ENCODE measurements at regions not wholly inside any gene's neighbourhood (a gene's known extent, or its start where the extent isn't known, plus 50 kb on each side); places are given as distances from the start of the nearest gene placed in this dataset.
A peak's percentile ranks its signal among the peaks of the same experiment; 100 is the strongest.

DNA sequence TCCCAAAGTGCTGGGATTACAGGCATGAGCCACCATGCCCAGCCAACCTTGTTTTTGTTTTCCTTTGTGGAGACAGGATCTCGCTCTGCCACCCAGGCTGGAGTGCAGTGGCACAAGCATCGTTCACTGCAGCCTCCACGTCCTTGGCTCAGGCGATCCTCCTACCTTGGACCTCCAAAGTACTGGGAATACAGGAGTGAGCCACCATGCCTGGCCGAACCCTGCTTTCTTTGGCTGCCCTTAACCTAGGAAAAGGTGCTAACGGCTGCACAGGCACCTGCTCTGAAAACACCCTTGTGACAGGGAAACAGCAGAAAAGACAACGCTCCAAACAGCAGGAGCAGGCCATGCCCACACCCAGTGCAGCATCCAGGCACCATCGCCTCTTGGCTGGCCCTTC lies 71.9 kb downstream of the OAT start:
- no peak for DNase-seq (ENCODE audit: low read depth in 2 of 2)

- no peak for DNase-seq (ENCODE audit: low read depth in 2 of 2)
These were observed 73.2 kb downstream of the OAT start for GRCh38 chr10:124345521-124345920.

- no peak for DNase-seq (ENCODE audit: low read depth in 2 of 2)
These were observed 73.8 kb downstream of the OAT start for GRCh38 chr10:124344931-124345330.

GRCh38 chr10:124344266-124344590 lies 74.5 kb downstream of the OAT start:
- no peak for DNase-seq (ENCODE audit: low read depth in 2 of 2)

- DNase-seq (ENCODE audit: low read depth in 2 of 2), result no peak
These were observed 75.1 kb downstream of the OAT start for GRCh38 chr10:124343351-124344265.

GRCh38 chr10:124342821-124343170 lies 75.9 kb downstream of the OAT start:
- DNase-seq (ENCODE audit: low read depth in 2 of 2), result no peak

- no peak for DNase-seq (ENCODE audit: low read depth in 2 of 2)
These were observed 76.4 kb downstream of the OAT start for GRCh38 chr10:124342136-124342820.

DNA sequence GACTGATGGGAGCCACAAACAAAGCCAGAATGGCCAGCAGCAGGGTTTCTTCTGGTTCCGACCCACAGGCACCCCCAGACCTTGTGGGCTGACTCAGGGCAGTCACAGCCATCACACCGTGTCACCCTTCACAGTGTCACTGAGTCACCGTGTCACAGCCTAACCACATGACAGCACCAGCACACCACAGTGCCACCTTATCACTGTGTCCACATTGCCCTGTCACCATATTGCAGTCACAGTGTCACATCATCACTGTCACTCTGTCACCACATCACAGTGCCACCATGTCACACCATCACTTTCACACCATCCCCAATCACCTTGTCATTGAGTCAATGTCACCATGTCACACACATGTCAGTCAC lies 77.0 kb downstream of the OAT start:
- no peak for DNase-seq (ENCODE audit: low read depth in 2 of 2)

- peak; percentile 8 to 17 for DNase-seq (ENCODE audit: low read depth in 2 of 2)
These were observed 78.5 kb downstream of the OAT start for GRCh38 chr10:124340033-124340760.

DNA sequence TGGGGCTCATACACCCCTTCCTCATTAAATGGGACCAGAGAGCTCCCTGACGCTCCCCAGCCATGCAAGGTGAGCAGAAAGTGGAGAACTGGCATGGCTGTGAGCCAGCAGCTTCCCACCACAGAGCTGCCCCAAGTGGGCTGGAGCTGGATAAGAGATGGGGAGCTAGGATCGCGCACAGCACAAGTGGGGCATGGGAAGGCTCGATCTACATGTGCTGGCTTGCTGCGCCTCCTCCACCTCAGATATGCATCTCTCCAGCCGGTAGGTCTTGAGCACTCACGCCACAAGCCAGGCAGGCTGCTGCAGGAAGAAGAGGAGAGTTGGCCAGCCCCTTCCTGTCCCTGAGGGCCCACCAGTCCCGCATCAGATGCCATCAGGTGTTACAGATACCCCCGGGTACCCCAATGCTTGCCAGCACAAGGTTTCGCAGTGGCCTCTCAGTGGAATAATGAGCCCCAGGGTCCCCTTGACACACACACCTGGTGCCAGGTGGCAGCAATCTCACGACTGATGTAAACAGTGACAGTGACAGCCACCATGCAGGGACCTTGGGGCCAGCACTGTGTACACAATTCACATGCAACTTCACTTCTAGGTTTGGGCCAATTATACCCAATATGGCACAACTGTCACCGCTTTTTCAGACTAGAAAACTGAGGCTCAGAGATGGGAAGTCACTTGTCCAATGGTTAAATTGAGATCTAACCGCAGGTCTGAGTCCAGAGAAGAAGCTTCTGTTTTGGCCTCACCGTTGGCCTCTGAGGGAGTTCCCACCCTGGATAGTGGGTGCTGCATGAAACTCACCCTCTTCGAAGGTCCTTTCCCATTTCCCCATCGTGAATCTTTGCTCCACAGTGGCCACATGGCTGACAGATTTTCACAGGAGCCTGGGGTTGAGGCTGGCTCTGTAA lies 79.3 kb downstream of the OAT start:
- DNase-seq (ENCODE audit: low read depth in 2 of 2), result no peak

DNA sequence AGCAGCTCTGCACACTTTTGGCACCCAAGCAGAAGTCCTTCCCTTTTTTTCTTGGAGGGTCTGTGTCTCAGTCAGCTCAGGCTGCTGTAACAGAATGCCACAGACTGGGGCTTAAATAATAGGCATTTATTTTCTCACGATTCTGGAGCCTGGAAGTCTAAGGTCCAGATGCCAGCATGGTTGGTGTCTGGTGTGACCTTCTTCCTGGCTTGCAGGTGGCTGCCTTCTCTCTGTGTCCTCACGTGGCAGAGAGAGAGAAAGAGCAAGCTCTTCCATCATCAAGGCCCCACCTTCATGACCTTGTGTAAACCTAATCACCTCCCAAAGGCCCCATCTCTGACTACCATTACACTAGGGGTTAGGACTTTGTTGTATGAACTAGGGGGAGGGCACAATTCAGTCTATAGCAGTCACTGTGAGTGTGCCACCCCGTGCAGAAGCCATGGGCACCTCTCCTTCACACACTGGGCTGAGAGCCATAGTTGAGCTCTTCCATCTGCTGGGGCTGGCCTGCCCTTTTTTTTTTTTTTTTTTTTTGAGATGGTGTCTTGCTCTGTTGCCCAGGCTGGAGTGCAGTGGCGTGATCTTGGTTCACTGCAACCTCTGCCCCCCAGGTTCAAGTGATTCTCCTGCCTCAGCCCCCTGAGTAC lies 80.3 kb downstream of the OAT start:
- DNase-seq (ENCODE audit: low read depth in 2 of 2), result no peak

DNA sequence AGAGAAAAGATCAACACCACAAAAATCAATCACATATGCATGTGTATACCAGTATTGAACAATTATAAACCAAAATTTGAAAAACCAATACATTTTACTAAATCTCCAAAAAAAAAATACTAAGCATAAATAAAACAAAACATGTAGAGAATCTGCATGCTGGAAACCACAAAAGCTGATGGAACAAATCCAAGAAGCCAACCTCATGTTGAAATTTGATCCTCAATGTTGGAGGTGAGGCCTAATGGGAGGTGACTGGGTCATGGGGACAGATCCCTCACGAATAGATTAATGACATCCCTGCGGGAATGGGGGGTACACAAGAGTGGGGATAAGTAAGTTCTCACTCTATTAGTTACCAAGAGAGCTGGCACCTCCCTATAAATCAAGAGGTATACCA lies 82.5 kb downstream of the OAT start:
- DNase-seq (ENCODE audit: low read depth in 2 of 2), result no peak

- no peak for DNase-seq (ENCODE audit: low read depth in 2 of 2)
These were observed 84.8 kb downstream of the OAT start for GRCh38 chr10:124333931-124334330.

DNA sequence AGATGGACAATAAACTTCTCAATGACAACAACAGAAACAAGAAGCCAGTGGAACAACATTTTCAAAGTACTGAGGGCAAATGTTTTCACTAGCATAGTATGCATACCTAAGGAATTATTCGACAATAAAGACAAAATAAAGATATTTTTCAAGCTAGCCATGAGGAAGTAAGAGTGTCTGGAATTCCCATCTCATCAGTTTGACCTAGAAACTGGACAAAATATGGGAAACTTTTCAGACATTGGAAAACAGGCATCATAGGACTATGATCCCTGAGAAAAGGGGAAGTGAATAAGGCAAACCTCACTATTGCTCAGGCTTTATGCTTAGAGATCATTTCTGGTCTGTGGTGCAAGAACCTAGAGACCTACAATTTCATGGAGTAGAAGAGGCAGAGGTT lies 86.3 kb downstream of the OAT start:
- no peak for DNase-seq (ENCODE audit: low read depth in 2 of 2)

DNA sequence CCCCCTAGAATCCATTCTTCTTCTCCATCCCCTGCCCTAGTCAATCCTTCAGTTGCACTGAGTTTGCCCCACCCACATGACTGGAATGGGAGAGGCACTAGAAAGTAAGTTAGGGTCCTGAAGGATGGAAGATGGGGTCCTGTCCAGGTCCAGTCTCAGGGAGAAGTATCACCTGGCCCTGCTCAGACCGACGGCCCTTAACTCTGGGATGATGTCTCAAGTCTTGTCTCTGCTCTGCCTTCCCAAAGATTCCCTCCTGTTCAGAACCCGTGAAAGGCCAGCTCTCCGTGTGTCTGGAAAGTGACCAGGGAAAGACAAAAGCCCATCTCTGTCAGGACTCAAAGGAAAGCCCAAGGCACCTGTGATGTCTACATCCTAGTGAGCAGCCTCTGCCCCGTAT lies 88.8 kb downstream of the OAT start:
- no peak for DNase-seq (ENCODE audit: low read depth in 2 of 2)

DNA sequence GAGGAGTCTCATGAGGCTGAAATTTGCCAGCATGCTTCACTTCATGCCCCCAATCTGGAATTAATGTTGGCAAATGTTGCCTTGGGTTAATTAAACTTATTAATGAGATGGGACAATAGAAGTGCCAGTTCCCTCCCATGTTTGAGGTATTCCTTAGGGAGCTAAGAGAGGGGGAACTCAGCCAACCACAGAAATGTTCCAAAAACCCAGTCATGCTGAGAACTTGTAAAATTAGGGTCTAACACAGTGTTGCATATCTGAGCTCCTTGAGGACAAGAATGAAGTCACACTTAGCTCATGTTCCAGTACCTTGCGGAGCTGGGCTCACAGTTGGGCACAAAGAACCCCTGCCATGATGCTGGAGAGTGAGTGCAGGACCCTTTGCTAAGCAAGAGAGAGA lies 89.4 kb downstream of the OAT start:
- no peak for DNase-seq (ENCODE audit: low read depth in 2 of 2)

DNA sequence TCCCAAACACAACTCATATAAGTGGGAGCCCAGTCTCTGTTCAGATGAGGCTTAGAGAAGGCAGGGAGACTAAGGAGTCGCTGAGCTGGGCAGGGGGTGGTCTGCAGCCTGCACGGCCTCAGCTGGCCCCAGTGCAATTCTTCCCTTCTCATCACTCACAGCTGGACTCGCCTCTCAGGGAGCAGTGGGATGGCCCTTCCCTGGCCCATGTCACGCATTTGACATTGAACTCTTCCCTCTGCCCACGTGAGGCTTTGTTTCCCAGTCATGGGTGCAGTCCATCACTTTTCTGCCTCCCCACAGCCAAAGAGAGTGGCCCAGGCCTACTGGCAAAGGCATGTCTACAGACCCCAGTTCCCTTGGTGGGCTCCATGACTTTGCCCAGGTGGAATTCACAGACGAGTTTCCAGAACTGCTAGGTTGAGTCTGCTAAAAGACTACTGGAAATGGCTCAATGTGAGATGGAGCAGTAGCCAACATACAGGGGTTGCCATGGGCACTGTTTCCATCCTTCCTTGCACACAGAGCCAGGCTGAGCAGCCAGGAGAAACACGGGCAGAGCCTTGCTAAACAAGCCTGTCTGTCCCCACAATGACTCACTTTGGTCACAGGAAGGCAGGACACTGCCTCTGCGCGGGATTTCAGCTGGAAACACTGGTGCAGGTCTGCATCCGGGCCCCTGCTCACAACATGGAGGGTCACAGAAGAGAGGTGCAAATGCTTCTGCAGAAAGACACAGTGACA lies 90.1 kb downstream of the OAT start:
- DNase-seq (ENCODE audit: low read depth in 2 of 2), result no peak

GRCh38 chr10:124325998-124326636 lies 92.6 kb downstream of the OAT start:
- DNase-seq (ENCODE audit: low read depth in 2 of 2), result no peak

DNA sequence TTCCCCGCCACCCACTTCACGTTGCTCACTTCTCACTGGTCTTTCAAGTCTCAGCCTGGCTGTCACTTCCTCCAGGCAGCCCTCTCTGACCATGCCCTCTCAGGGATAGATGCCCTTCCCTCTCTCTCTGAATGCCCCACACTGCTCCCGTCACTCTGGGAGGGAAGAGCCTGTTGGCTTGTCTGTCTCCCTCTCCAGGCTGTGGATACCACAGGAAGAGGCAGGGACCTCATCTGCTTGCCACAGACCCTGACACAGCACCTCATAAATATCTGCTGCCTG lies 93.1 kb downstream of the OAT start:
- no peak for DNase-seq (ENCODE audit: low read depth in 2 of 2)
